IMR-90 (cell line): ENCODE measurements at regions not wholly inside any gene's neighbourhood (a gene's known extent, or its start where the extent isn't known, plus 50 kb on each side); places are given as distances from the start of the nearest gene placed in this dataset.

Source experiments
- ATAC-seq: fragments of 200-7000 bp; cut with Tn5 transposase; 2 replicates; pipeline ENCODE4 v1.9.1; 2020; ENCODE audit warnings: low read depth, mild to moderate bottlenecking, moderate library complexity
- BruUV-seq: library from RNA; stranded (reverse); fragments of 400-500 nt; replicated peaks from 2 replicates; lab custom pipeline; 2021; lab: Mats Ljungman, UMichigan
- CTCF ChIA-PET: fragments of 300-600 bp; formaldehyde crosslinking; extraction: SDS; loops from one replicate; lab custom pipeline; 2021; ENCODE audit warnings: antibody characterized with exemption; lab: Yijun Ruan, JAX
- POLR2A ChIA-PET: fragments of 300-600 bp; sonication (Branson Sonifier 250); formaldehyde crosslinking; loops from one replicate; lab custom pipeline; 2022; ENCODE audit warnings: antibody characterized with exemption; ENCODE audit not compliant: unreplicated experiment; lab: Charles Lee
- DNase-seq: peaks from one replicate; pipeline ENCODE4 v3.0.0; 2013
- H2AFZ ChIP-seq: replicated peaks from 2 replicates; pipeline ENCODE3; 2013; ENCODE audit warnings: low read length, mild to moderate bottlenecking; ENCODE audit not compliant: poor library complexity
- H2AK5ac ChIP-seq: 2 replicates; pipeline ENCODE4 v1.6.1; 2013; ENCODE audit warnings: low read depth, low read length, inconsistent platforms
- H2AK9ac ChIP-seq: replicated peaks from 2 replicates; pipeline ENCODE3; 2013; ENCODE audit warnings: mild to moderate bottlenecking, low read depth, low read length, moderate library complexity; ENCODE audit not compliant: poor library complexity
- H2BK120ac ChIP-seq: 2 replicates; pipeline ENCODE4 v1.6.1; 2013; ENCODE audit warnings: low read depth, low read length, inconsistent platforms
- H2BK15ac ChIP-seq: 3 replicates; pipeline ENCODE4 v1.6.1; 2013; ENCODE audit warnings: low read depth, low read length, inconsistent platforms
- H2BK20ac ChIP-seq: 2 replicates; pipeline ENCODE4 v1.6.1; 2013; ENCODE audit warnings: low read depth, mild to moderate bottlenecking, inconsistent platforms, low read length, moderate library complexity
- H2BK5ac ChIP-seq: 2 replicates; pipeline ENCODE4 v1.6.1; 2013; ENCODE audit warnings: mild to moderate bottlenecking, low read depth, low read length, inconsistent platforms; ENCODE audit not compliant: poor library complexity, severe bottlenecking
- H3K14ac ChIP-seq: replicated peaks from 2 replicates; pipeline ENCODE4 v1.6.1; 2013; ENCODE audit warnings: low read depth, low read length, inconsistent platforms
- H3K18ac ChIP-seq: 2 replicates; pipeline ENCODE4 v1.6.1; 2013; ENCODE audit warnings: low read depth, low read length, control low read depth
- H3K23ac ChIP-seq: 2 replicates; pipeline ENCODE4 v1.6.1; 2013; ENCODE audit warnings: low read depth, low read length, inconsistent platforms
- H3K27ac ChIP-seq: 2 replicates; pipeline ENCODE4 v1.5.1; 2013; ENCODE audit warnings: mild to moderate bottlenecking, control low read depth, low read length; ENCODE audit not compliant: insufficient read depth
- H3K27me3 ChIP-seq: 2 replicates; pipeline ENCODE4 v1.6.1; 2013; ENCODE audit warnings: low read length; ENCODE audit not compliant: control insufficient read depth, insufficient read depth
- H3K36me3 ChIP-seq: 2 replicates; pipeline ENCODE4 v1.6.1; 2013; ENCODE audit warnings: low read length, mixed read lengths; ENCODE audit not compliant: control insufficient read depth, insufficient read depth
- H3K4ac ChIP-seq: 2 replicates; pipeline ENCODE4 v1.6.1; 2013; ENCODE audit warnings: low read depth, low read length, inconsistent platforms
- H3K4me1 ChIP-seq: 2 replicates; pipeline ENCODE4 v1.6.1; 2013; ENCODE audit warnings: low read length, mixed read lengths; ENCODE audit not compliant: control insufficient read depth, insufficient read depth
- H3K4me2 ChIP-seq: 2 replicates; pipeline ENCODE4 v1.6.1; 2013; ENCODE audit warnings: low read depth, mild to moderate bottlenecking, control low read depth, low read length, moderate library complexity
- H3K4me3 ChIP-seq: 2 replicates; pipeline ENCODE4 v1.5.1; 2013; ENCODE audit warnings: low read depth, mild to moderate bottlenecking, control low read depth, low read length, moderate library complexity; ENCODE audit not compliant: insufficient read depth
- H3K56ac ChIP-seq: 2 replicates; pipeline ENCODE4 v1.6.1; 2013; ENCODE audit warnings: low read length, inconsistent platforms; ENCODE audit not compliant: insufficient read depth; ENCODE audit errors: extremely low read depth
- H3K79me1 ChIP-seq, 2 experiments: 2 replicates each; pipeline ENCODE4 v1.6.1; 2013; ENCODE audit warnings: low read length in 2 of 2, inconsistent platforms in 1 of 2, low read depth in 1 of 2
- H3K9ac ChIP-seq: 2 replicates; pipeline ENCODE4 v1.6.1; 2013; ENCODE audit warnings: low read depth, low read length, control low read depth
- H3K9me1 ChIP-seq: 2 replicates; pipeline ENCODE4 v1.6.1; 2013; ENCODE audit warnings: low read length, inconsistent platforms; ENCODE audit not compliant: insufficient read depth
- H3K9me3 ChIP-seq: 2 replicates; pipeline ENCODE4 v1.6.1; 2013; ENCODE audit warnings: low read length; ENCODE audit not compliant: control insufficient read depth, insufficient read depth
- H4K20me1 ChIP-seq: 2 replicates; pipeline ENCODE4 v1.6.1; 2013; ENCODE audit warnings: low read length, inconsistent platforms; ENCODE audit not compliant: insufficient read depth
- H4K5ac ChIP-seq: 2 replicates; pipeline ENCODE4 v1.6.1; 2013; ENCODE audit warnings: mild to moderate bottlenecking, low read depth, low read length, control low read depth
- H4K8ac ChIP-seq, 2 experiments: 2 replicates each; pipeline ENCODE4 v1.6.1; 2013; ENCODE audit warnings: low read depth in 2 of 2, low read length in 2 of 2, control low read depth in 1 of 2, inconsistent platforms in 1 of 2
- H4K91ac ChIP-seq: 2 replicates; pipeline ENCODE4 v1.6.1; 2013; ENCODE audit warnings: low read depth, low read length, inconsistent platforms; ENCODE audit not compliant: insufficient read depth
- BHLHE40 ChIP-seq: fragments of 150-350 bp; IDR thresholded peaks from 2 replicates; pipeline ENCODE4 v1.6.1; 2016; ENCODE audit warnings: mild to moderate bottlenecking, low read depth, low read length
- CHD1 ChIP-seq: IDR thresholded peaks from 2 replicates; pipeline ENCODE4 v1.6.1; 2012; ENCODE audit warnings: low read depth, low read length, improper control_type of control experiment
- FOS ChIP-seq: fragments of 150-350 bp; IDR thresholded peaks from 2 replicates; pipeline ENCODE4 v1.6.1; 2016; ENCODE audit warnings: low read depth, low read length
- MAFK ChIP-seq: IDR thresholded peaks from 2 replicates; pipeline ENCODE4 v1.6.1; 2012; ENCODE audit warnings: low read depth, low read length, improper control_type of control experiment
- MAZ ChIP-seq: IDR thresholded peaks from 2 replicates; pipeline ENCODE4 v1.6.1; 2012; ENCODE audit warnings: low read depth, mild to moderate bottlenecking, low read length, improper control_type of control experiment, moderate library complexity, borderline replicate concordance
- NFE2L2 ChIP-seq: fragments of 150-350 bp; IDR thresholded peaks from 2 replicates; pipeline ENCODE4 v1.6.1; 2016; ENCODE audit warnings: low read depth, mild to moderate bottlenecking, low read length
- POLR2A ChIP-seq: IDR thresholded peaks from 2 replicates; pipeline ENCODE4 v1.6.1; 2012; ENCODE audit warnings: mild to moderate bottlenecking, low read depth, low read length
- RAD21 ChIP-seq: IDR thresholded peaks from 2 replicates; pipeline ENCODE4 v1.6.1; 2012; ENCODE audit warnings: low read length, improper control_type of control experiment
- RCOR1 ChIP-seq: IDR thresholded peaks from 2 replicates; pipeline ENCODE4 v1.6.1; 2012; ENCODE audit warnings: mild to moderate bottlenecking, low read length, improper control_type of control experiment; ENCODE audit not compliant: insufficient replicate concordance
- RFX5 ChIP-seq: IDR thresholded peaks from 2 replicates; pipeline ENCODE4 v1.8.0; 2012; ENCODE audit warnings: low read depth, mild to moderate bottlenecking, low read length, moderate library complexity
- WGBS, 2 experiments: methylation state at CpG; one replicate each; pipeline versions ENCODE4 v1.1.5 to v1.1.7; 2013; ENCODE audit warnings: missing lambda C conversion rate in 2 of 2; ENCODE audit not compliant: insufficient read length in 1 of 2; ENCODE audit errors: extremely low coverage in 2 of 2; 5-methylcytosine and 5-hydroxymethylcytosine counted together
- dilution Hi-C: fragments of 300-500 bp; cut with HindIII; formaldehyde crosslinking; loops from one replicate; pipeline ENCODE4 v1.14.3; 2018; ENCODE audit warnings: low sequenced_read_pairs; ENCODE audit not compliant: unreplicated experiment
- in situ Hi-C: fragments of 300-500 bp; cut with MboI; formaldehyde crosslinking; loops from 3 replicates; pipeline ENCODE4 v1.14.3; 2019; ENCODE audit warnings: low sequenced_read_pairs, inconsistent platforms, mixed read lengths
- intact Hi-C: fragments of 100-400 bp; cut with micrococcal nuclease; formaldehyde crosslinking; loops from 2 replicates; pipeline ENCODE4 v1.10.0; 2022
- TF ChIP-seq, protein P1 (sequence below): fragments of 150-350 bp; IDR thresholded peaks from 2 replicates; pipeline ENCODE4 v1.6.1; 2017; ENCODE audit warnings: mild to moderate bottlenecking, antibody characterized with exemption, low read length, low read depth
- TF ChIP-seq, protein P2 (sequence below): fragments of 150-350 bp; IDR thresholded peaks from 2 replicates; pipeline ENCODE4 v1.6.1; 2016; ENCODE audit warnings: low read depth, mild to moderate bottlenecking, low read length, moderate library complexity, borderline replicate concordance
- TF ChIP-seq, protein P3 (sequence below): conservative IDR thresholded peaks from 2 replicates; pipeline ENCODE4 v1.5.1; 2012; ENCODE audit warnings: mild to moderate bottlenecking, low read depth, low read length, improper control_type of control experiment

DNA sequence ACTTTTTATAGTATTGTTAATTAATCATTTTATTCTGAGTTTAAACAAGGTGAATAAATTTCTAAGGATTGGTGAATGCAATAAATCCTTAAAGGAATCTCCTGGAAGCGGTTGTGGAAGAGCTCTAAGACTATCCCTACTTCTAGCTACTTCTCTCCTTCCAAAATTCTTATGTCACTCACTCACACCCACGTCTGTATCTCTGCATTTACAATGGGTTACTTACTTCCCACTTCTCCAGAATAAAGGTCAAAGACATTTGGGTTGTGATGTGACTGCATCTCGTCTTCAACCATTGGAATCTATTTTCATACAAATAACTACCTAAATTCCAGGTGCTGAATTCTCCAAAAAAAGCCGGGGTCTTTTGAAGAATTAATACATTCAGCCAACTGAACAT lies 234.2 kb upstream of the MDFIC2 start:
- Histone ChIP-seq H3K4ac (no peak overlapping the region), H3K56ac (no peak overlapping the region), H2BK15ac (no peak overlapping the region), H3K36me3 (no peaks in the 10 kb centered on the region), H3K27ac (no peak overlapping the region), H4K5ac (no peak overlapping the region), H2AK5ac (no peak overlapping the region), H3K9ac (no peak overlapping the region), H3K4me2 (no peak overlapping the region), H4K20me1 (no peaks in the 10 kb centered on the region), H3K27me3 (peaks cover 19% of the 10 kb centered on the region), H4K8ac (no peak overlapping the region), H3K18ac (no peak overlapping the region), H2BK20ac (no peak overlapping the region), H3K9me1 (no peaks in the 10 kb centered on the region), H2AFZ (no peak overlapping the region), H2AK9ac (no peak overlapping the region), H3K4me3 (no peak overlapping the region), H3K14ac (no peak overlapping the region), H4K91ac (no peak overlapping the region), H2BK120ac (no peak overlapping the region), H2BK5ac (no peak overlapping the region), H3K23ac (no peak overlapping the region), H3K4me1 (no peaks in the 10 kb centered on the region), H3K9me3 (no peaks in the 10 kb centered on the region), H3K79me1 (no peaks in the 10 kb centered on the region)
- CTCF ChIA-PET: no interaction called here
- POLR2A ChIA-PET: no interaction called here
- intact Hi-C loops (loop anchor here (5.0 kb wide), 1 partner anchor 476 kb away; no protein-coding TSS in a partner anchor), dilution Hi-C loops (no loop called here), in situ Hi-C loops (loop anchor here (10.0 kb wide), 2 partner anchors 758 to 1108 kb away; no protein-coding TSS in a partner anchor)
- WGBS, 2 experiments: no CpG with 5 or more reads among the region's 4 CpGs
- DNase-seq (no peak), ATAC-seq (no peak)
- BruUV-seq: no TSS peak
- TF ChIP-seq, protein P1, sequence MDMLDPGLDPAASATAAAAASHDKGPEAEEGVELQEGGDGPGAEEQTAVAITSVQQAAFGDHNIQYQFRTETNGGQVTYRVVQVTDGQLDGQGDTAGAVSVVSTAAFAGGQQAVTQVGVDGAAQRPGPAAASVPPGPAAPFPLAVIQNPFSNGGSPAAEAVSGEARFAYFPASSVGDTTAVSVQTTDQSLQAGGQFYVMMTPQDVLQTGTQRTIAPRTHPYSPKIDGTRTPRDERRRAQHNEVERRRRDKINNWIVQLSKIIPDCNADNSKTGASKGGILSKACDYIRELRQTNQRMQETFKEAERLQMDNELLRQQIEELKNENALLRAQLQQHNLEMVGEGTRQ: no peak
- TF ChIP-seq, protein P2, sequence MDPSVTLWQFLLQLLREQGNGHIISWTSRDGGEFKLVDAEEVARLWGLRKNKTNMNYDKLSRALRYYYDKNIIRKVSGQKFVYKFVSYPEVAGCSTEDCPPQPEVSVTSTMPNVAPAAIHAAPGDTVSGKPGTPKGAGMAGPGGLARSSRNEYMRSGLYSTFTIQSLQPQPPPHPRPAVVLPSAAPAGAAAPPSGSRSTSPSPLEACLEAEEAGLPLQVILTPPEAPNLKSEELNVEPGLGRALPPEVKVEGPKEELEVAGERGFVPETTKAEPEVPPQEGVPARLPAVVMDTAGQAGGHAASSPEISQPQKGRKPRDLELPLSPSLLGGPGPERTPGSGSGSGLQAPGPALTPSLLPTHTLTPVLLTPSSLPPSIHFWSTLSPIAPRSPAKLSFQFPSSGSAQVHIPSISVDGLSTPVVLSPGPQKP: no peak
- TF ChIP-seq POLR2A (no peak), MAZ (no peak), BHLHE40 (no peak), RFX5 (no peak), RAD21 (no peak), RCOR1 (no peak), FOS (no peak), MAFK (no peak), NFE2L2 (no peak), CHD1 (no peak)
- TF ChIP-seq, protein P3, sequence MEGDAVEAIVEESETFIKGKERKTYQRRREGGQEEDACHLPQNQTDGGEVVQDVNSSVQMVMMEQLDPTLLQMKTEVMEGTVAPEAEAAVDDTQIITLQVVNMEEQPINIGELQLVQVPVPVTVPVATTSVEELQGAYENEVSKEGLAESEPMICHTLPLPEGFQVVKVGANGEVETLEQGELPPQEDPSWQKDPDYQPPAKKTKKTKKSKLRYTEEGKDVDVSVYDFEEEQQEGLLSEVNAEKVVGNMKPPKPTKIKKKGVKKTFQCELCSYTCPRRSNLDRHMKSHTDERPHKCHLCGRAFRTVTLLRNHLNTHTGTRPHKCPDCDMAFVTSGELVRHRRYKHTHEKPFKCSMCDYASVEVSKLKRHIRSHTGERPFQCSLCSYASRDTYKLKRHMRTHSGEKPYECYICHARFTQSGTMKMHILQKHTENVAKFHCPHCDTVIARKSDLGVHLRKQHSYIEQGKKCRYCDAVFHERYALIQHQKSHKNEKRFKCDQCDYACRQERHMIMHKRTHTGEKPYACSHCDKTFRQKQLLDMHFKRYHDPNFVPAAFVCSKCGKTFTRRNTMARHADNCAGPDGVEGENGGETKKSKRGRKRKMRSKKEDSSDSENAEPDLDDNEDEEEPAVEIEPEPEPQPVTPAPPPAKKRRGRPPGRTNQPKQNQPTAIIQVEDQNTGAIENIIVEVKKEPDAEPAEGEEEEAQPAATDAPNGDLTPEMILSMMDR: no peak
